ENCODE measurements at regions not wholly inside any gene's neighbourhood (a gene's known extent, or its start where the extent isn't known, plus 50 kb on each side); places are given as distances from the start of the nearest gene placed in this dataset.

- TF ChIP-seq FOXA2 (IDR thresholded peaks at IDR 0.05): no peak
Measured at GRCh38 chr16:86909359-86910160, 331.2 kb downstream of the FOXL1 start (continued).

GRCh38 chr16:86910161-86910769, 331.9 kb downstream of the FOXL1 start:
- H3K27me3 ChIP-seq (ENCODE audit: control insufficient read depth in 4 of 4, insufficient read depth in 4 of 4, low read length in 3 of 4): peaks cover 0 to 10% (median 0%) of the 10 kb centered on the region in 4 donors
- H3K4me3 ChIP-seq (ENCODE audit: low read depth in 1 of 3, low read length in 3 of 3): no peak overlapping the region
- TF ChIP-seq FOXA1 (IDR thresholded peaks at IDR 0.05): no peak
- TF ChIP-seq HNF4A (conservative IDR thresholded peaks at IDR 0.05): no peak
- TF ChIP-seq JUND (IDR thresholded peaks at IDR 0.05): no peak
- TF ChIP-seq ZBTB33 (IDR thresholded peaks at IDR 0.05): no peak
- TF ChIP-seq GABPA (IDR thresholded peaks at IDR 0.05 in 1 of 2, conservative IDR thresholded peaks at IDR 0.05 in 1 of 2): no peak
- TF ChIP-seq HNF4G (IDR thresholded peaks at IDR 0.05): no peak
- TF ChIP-seq FOXA2 (IDR thresholded peaks at IDR 0.05): no peak
- no peak for TF ChIP-seq CTCF (IDR thresholded peaks at IDR 0.05; ENCODE audit: low read depth, low read length, missing input control)
- no peak for TF ChIP-seq MAX (IDR thresholded peaks at IDR 0.05)
- TF ChIP-seq TAF1 (conservative IDR thresholded peaks at IDR 0.05): no peak
- TF ChIP-seq RXRA (IDR thresholded peaks at IDR 0.05): no peak
- no peak for TF ChIP-seq NR2F2 (IDR thresholded peaks at IDR 0.05)
- no peak for TF ChIP-seq YY1 (IDR thresholded peaks at IDR 0.05)
- WGBS: 82% methylated on average over 16 of the region's 16 CpGs
- H3K27ac ChIP-seq (ENCODE audit: low read depth in 1 of 2, low read length in 2 of 2): no peak overlapping the region
- H3K36me3 ChIP-seq (ENCODE audit: control insufficient read depth in 4 of 4, insufficient read depth in 3 of 4, low read depth in 1 of 4, low read length in 3 of 4): no peaks in the 10 kb centered on the region
- DNase-seq (ENCODE audit: low spot score): no peak
- no peaks in the 10 kb centered on the region for H3K9me3 ChIP-seq (ENCODE audit: control insufficient read depth in 4 of 4, low read length in 3 of 4)
- H3K9ac ChIP-seq (ENCODE audit: low read depth in 1 of 2, low read length in 2 of 2): no peak overlapping the region
- peaks cover 0 to 1% (median 0%) of the 10 kb centered on the region in 4 donors for H3K4me1 ChIP-seq (ENCODE audit: control insufficient read depth in 4 of 4, insufficient read depth in 4 of 4, low read length in 3 of 4)

- no peak for TF ChIP-seq ATF3 (IDR thresholded peaks at IDR 0.05)
- TF ChIP-seq MAX (IDR thresholded peaks at IDR 0.05): no peak
- TF ChIP-seq ZBTB33 (IDR thresholded peaks at IDR 0.05): no peak
- TF ChIP-seq NR2F2 (IDR thresholded peaks at IDR 0.05): no peak
- TF ChIP-seq TAF1 (conservative IDR thresholded peaks at IDR 0.05): no peak
- TF ChIP-seq FOXA1 (IDR thresholded peaks at IDR 0.05): no peak
- no peak for TF ChIP-seq RAD21 (IDR thresholded peaks at IDR 0.05)
- no peak for TF ChIP-seq HNF4G (IDR thresholded peaks at IDR 0.05)
- no peak for TF ChIP-seq JUND (IDR thresholded peaks at IDR 0.05)
- no peak for TF ChIP-seq FOXA2 (IDR thresholded peaks at IDR 0.05)
- no peak for TF ChIP-seq HNF4A (conservative IDR thresholded peaks at IDR 0.05)
- TF ChIP-seq EGR1 (IDR thresholded peaks at IDR 0.05; ENCODE audit: low read depth in 2 of 2): no peak
- no peak for TF ChIP-seq RXRA (IDR thresholded peaks at IDR 0.05)
- Histone ChIP-seq H3K9me3 (ENCODE audit: control insufficient read depth in 4 of 4, low read length in 3 of 4) (no peaks in the 10 kb centered on the region), H3K36me3 (ENCODE audit: control insufficient read depth in 4 of 4, insufficient read depth in 3 of 4, low read depth in 1 of 4, low read length in 3 of 4) (no peaks in the 10 kb centered on the region), H3K27me3 (ENCODE audit: control insufficient read depth in 4 of 4, insufficient read depth in 4 of 4, low read length in 3 of 4) (peaks cover 0 to 10% (median 0%) of the 10 kb centered on the region in 4 donors), H3K27ac (ENCODE audit: low read depth in 1 of 2, low read length in 2 of 2) (no peak overlapping the region), H3K4me3 (ENCODE audit: low read depth in 1 of 3, low read length in 3 of 3) (no peak overlapping the region), H3K9ac (ENCODE audit: low read depth in 1 of 2, low read length in 2 of 2) (no peak overlapping the region), H3K4me1 (ENCODE audit: control insufficient read depth in 4 of 4, insufficient read depth in 4 of 4, low read length in 3 of 4) (peaks cover 0 to 4% (median 0%) of the 10 kb centered on the region in 4 donors)
- no peak for DNase-seq (ENCODE audit: low spot score)
- WGBS: 78% methylated on average over 4 of the region's 4 CpGs
Measured at GRCh38 chr16:86911437-86911958, 333.1 kb downstream of the FOXL1 start.

Measured in liver (tissue), 8 donors.